ENCODE measurements at regions not wholly inside any gene's neighbourhood (a gene's known extent, or its start where the extent isn't known, plus 50 kb on each side); places are given as distances from the start of the nearest gene placed in this dataset.

GRCh38 chr2:147779440-147779839 is 65.4 kb upstream of the ACVR2A start:
- Histone ChIP-seq H3K9me3 (no peaks in the 10 kb centered on the region), H3K27me3 (no peaks in the 10 kb centered on the region), H3K36me3 (no peaks in the 10 kb centered on the region), H3K27ac (no peak overlapping the region), H3K4me3 (no peak overlapping the region), H3K4me1 (no peaks in the 10 kb centered on the region)
- intact Hi-C loops (cut with DNase I): no loop called here
- no peak for TF ChIP-seq CTCF (IDR thresholded peaks at IDR 0.05)
- ATAC-seq: no peak
- DNase-seq: no peak

- intact Hi-C loops (cut with DNase I): no loop called here
- no peak for ATAC-seq
These were observed 67.4 kb upstream of the ACVR2A start for GRCh38 chr2:147777394-147777793.

GRCh38 chr2:147774805-147775204 is 70.0 kb upstream of the ACVR2A start:
- no peaks in the 10 kb centered on the region for H3K27me3 ChIP-seq
- no peak for TF ChIP-seq CTCF (IDR thresholded peaks at IDR 0.05)
- no peak overlapping the region for H3K4me3 ChIP-seq
- H3K9me3 ChIP-seq: no peaks in the 10 kb centered on the region
- no peak for DNase-seq
- no peaks in the 10 kb centered on the region for H3K4me1 ChIP-seq
- ATAC-seq: no peak
- H3K36me3 ChIP-seq: no peaks in the 10 kb centered on the region
- H3K27ac ChIP-seq: no peak overlapping the region
- intact Hi-C loops (cut with DNase I): no loop called here

More at GRCh38 chr2:147777394-147777793, 67.4 kb upstream of the ACVR2A start:
- no peak for DNase-seq
- H3K27ac ChIP-seq: no peak overlapping the region
- H3K4me1 ChIP-seq: no peaks in the 10 kb centered on the region
- no peaks in the 10 kb centered on the region for H3K9me3 ChIP-seq
- TF ChIP-seq CTCF (IDR thresholded peaks at IDR 0.05): no peak
- H3K4me3 ChIP-seq: no peak overlapping the region
- H3K36me3 ChIP-seq: no peaks in the 10 kb centered on the region
- H3K27me3 ChIP-seq: no peaks in the 10 kb centered on the region

GRCh38 chr2:147773479-147773878 is 71.3 kb upstream of the ACVR2A start:
- H3K36me3 ChIP-seq: no peaks in the 10 kb centered on the region
- DNase-seq: no peak
- H3K4me3 ChIP-seq: no peak overlapping the region
- H3K4me1 ChIP-seq: no peaks in the 10 kb centered on the region
- no peak overlapping the region for H3K27ac ChIP-seq
- no peak for TF ChIP-seq CTCF (IDR thresholded peaks at IDR 0.05)
- no peak for ATAC-seq
- H3K9me3 ChIP-seq: no peaks in the 10 kb centered on the region
- intact Hi-C loops (cut with DNase I): no loop called here
- H3K27me3 ChIP-seq: no peaks in the 10 kb centered on the region

GRCh38 chr2:147772781-147773180 is 72.0 kb upstream of the ACVR2A start:
- no peak for TF ChIP-seq CTCF (IDR thresholded peaks at IDR 0.05)
- no peak overlapping the region for H3K4me3 ChIP-seq
- intact Hi-C loops (cut with DNase I): no loop called here
- H3K27ac ChIP-seq: no peak overlapping the region
- no peaks in the 10 kb centered on the region for H3K36me3 ChIP-seq
- no peaks in the 10 kb centered on the region for H3K9me3 ChIP-seq
- no peak for ATAC-seq
- no peaks in the 10 kb centered on the region for H3K4me1 ChIP-seq
- DNase-seq: no peak
- no peaks in the 10 kb centered on the region for H3K27me3 ChIP-seq

- Histone ChIP-seq H3K27me3 (no peaks in the 10 kb centered on the region), H3K27ac (no peak overlapping the region), H3K4me1 (no peaks in the 10 kb centered on the region), H3K4me3 (no peak overlapping the region), H3K36me3 (no peaks in the 10 kb centered on the region), H3K9me3 (no peaks in the 10 kb centered on the region)
- no peak for DNase-seq
- no peak for TF ChIP-seq CTCF (IDR thresholded peaks at IDR 0.05)
- ATAC-seq: no peak
- intact Hi-C loops (cut with DNase I): no loop called here
These were observed 81.0 kb upstream of the ACVR2A start for GRCh38 chr2:147763861-147764260.
